Endothelial cell (in vitro differentiated cells): ENCODE measurements at regions not wholly inside any gene's neighbourhood (a gene's known extent, or its start where the extent isn't known, plus 50 kb on each side); places are given as distances from the start of the nearest gene placed in this dataset.

Experiments
- DNase-seq: peaks from one replicate; pipeline ENCODE4 v3.0.0; 2021; ENCODE audit warnings: low spot score
- H3K27ac Mint-ChIP-seq: one replicate; pipeline ENCODE4 v1.8.0; 2021; ENCODE audit warnings: mixed read lengths, inconsistent platforms; ENCODE audit not compliant: unreplicated experiment
- H3K27me3 Mint-ChIP-seq: one replicate; pipeline ENCODE4 v1.8.0; 2021; ENCODE audit warnings: mild to moderate bottlenecking, moderate library complexity, mixed read lengths, inconsistent platforms; ENCODE audit not compliant: unreplicated experiment
- H3K36me3 Mint-ChIP-seq: one replicate; pipeline ENCODE4 v1.8.0; 2021; ENCODE audit warnings: mild to moderate bottlenecking, low read depth, mixed read lengths, inconsistent platforms; ENCODE audit not compliant: unreplicated experiment
- H3K4me1 Mint-ChIP-seq: one replicate; pipeline ENCODE4 v1.8.0; 2021; ENCODE audit warnings: mild to moderate bottlenecking, mixed read lengths, inconsistent platforms; ENCODE audit not compliant: unreplicated experiment
- H3K4me3 Mint-ChIP-seq: one replicate; pipeline ENCODE4 v1.8.0; 2021; ENCODE audit warnings: mild to moderate bottlenecking, mixed read lengths, inconsistent platforms; ENCODE audit not compliant: unreplicated experiment
- H3K9me3 Mint-ChIP-seq: one replicate; pipeline ENCODE4 v1.8.0; 2021; ENCODE audit warnings: mixed read lengths, inconsistent platforms; ENCODE audit not compliant: unreplicated experiment
- CTCF ChIP-seq: fragments of 200-600 bp; sonication (generic); IDR thresholded peaks from one replicate; pipeline ENCODE4 v1.5.0; 2021; ENCODE audit warnings: antibody characterized with exemption; ENCODE audit not compliant: unreplicated experiment

GRCh38 chr3:18238332-18238731 is 186.8 kb downstream of the SATB1 start:
- H3K27ac Mint-ChIP-seq: no peak overlapping the region
- no peak overlapping the region for H3K4me3 Mint-ChIP-seq

GRCh38 chr3:18237251-18238005 is 187.7 kb downstream of the SATB1 start:
- H3K27ac Mint-ChIP-seq: no peak overlapping the region
- no peaks in the 10 kb centered on the region for H3K4me1 Mint-ChIP-seq
- DNase-seq: no peak
- H3K9me3 Mint-ChIP-seq: no peaks in the 10 kb centered on the region
- H3K36me3 Mint-ChIP-seq: no peaks in the 10 kb centered on the region
- no peaks in the 10 kb centered on the region for H3K27me3 Mint-ChIP-seq
- no peak for TF ChIP-seq CTCF
- H3K4me3 Mint-ChIP-seq: no peak overlapping the region

More at GRCh38 chr3:18238332-18238731, 186.8 kb downstream of the SATB1 start:
- TF ChIP-seq CTCF: no peak
- Mint-ChIP-seq H3K9me3 (no peaks in the 10 kb centered on the region), H3K4me1 (no peaks in the 10 kb centered on the region), H3K27me3 (no peaks in the 10 kb centered on the region), H3K36me3 (no peaks in the 10 kb centered on the region)
- DNase-seq: no peak

- no peaks in the 10 kb centered on the region for H3K27me3 Mint-ChIP-seq
- H3K4me1 Mint-ChIP-seq: no peaks in the 10 kb centered on the region
- no peaks in the 10 kb centered on the region for H3K9me3 Mint-ChIP-seq
- no peak for TF ChIP-seq CTCF
- no peak for DNase-seq
- no peaks in the 10 kb centered on the region for H3K36me3 Mint-ChIP-seq
- H3K4me3 Mint-ChIP-seq: no peak overlapping the region
- no peak overlapping the region for H3K27ac Mint-ChIP-seq
Measured at GRCh38 chr3:18236726-18237125, 188.4 kb downstream of the SATB1 start.

- Mint-ChIP-seq H3K27ac (no peak overlapping the region), H3K9me3 (no peaks in the 10 kb centered on the region), H3K4me1 (no peaks in the 10 kb centered on the region), H3K36me3 (no peaks in the 10 kb centered on the region), H3K27me3 (no peaks in the 10 kb centered on the region), H3K4me3 (no peak overlapping the region)
- no peak for DNase-seq
- TF ChIP-seq CTCF: no peak
Measured at GRCh38 chr3:18234717-18235335, 190.3 kb downstream of the SATB1 start.
